NB4 (cell line): ENCODE measurements at regions not wholly inside any gene's neighbourhood (a gene's known extent, or its start where the extent isn't known, plus 50 kb on each side); places are given as distances from the start of the nearest gene placed in this dataset.

ENCODE experiments used
- DNase-seq: peaks from one replicate; pipeline ENCODE4 v3.0.0; 2010; ENCODE audit warnings: low read depth
- H3K4me3 ChIP-seq: one replicate; pipeline ENCODE4 v1.5.1; 2011; ENCODE audit warnings: mild to moderate bottlenecking, low read depth, low read length, moderate library complexity
- CTCF ChIP-seq: IDR thresholded peaks from one replicate; pipeline ENCODE4 v1.5.1; 2012; ENCODE audit warnings: low read depth, low read length
- MAX ChIP-seq: IDR thresholded peaks from 2 replicates; pipeline ENCODE4 v1.6.1; 2011; ENCODE audit warnings: low read depth, low read length
- MYC ChIP-seq: IDR thresholded peaks from 2 replicates; pipeline ENCODE4 v1.6.1; 2011; ENCODE audit warnings: low read depth, low read length
- POLR2A ChIP-seq: IDR thresholded peaks from 2 replicates; pipeline ENCODE4 v1.6.1; 2011; ENCODE audit warnings: mild to moderate bottlenecking; ENCODE audit not compliant: insufficient read length; ENCODE audit errors: extremely low read depth

- TF ChIP-seq MAX (no peak), CTCF (no peak), MYC (no peak), POLR2A (no peak)
- DNase-seq: no peak
- no peak overlapping the region for H3K4me3 ChIP-seq
Measured at GRCh38 chr2:103145739-103146138, 383.9 kb downstream of the TMEM182 start.

- H3K4me3 ChIP-seq: no peak overlapping the region
- DNase-seq: no peak
- TF ChIP-seq CTCF: no peak
- TF ChIP-seq POLR2A: no peak
- TF ChIP-seq MAX: no peak
- TF ChIP-seq MYC: no peak
Measured at GRCh38 chr2:103151046-103151445, 389.2 kb downstream of the TMEM182 start.

GRCh38 chr2:103152556-103152955 lies 390.7 kb downstream of the TMEM182 start:
- DNase-seq: no peak
- no peak overlapping the region for H3K4me3 ChIP-seq
- TF ChIP-seq POLR2A (no peak), MAX (no peak), CTCF (no peak), MYC (no peak)

GRCh38 chr2:103153580-103154284 lies 391.9 kb downstream of the TMEM182 start:
- H3K4me3 ChIP-seq: no peak overlapping the region
- no peak for TF ChIP-seq POLR2A
- no peak for TF ChIP-seq CTCF
- no peak for TF ChIP-seq MYC
- TF ChIP-seq MAX: no peak
- DNase-seq: no peak

GRCh38 chr2:103155308-103155707 lies 393.5 kb downstream of the TMEM182 start:
- H3K4me3 ChIP-seq: no peak overlapping the region
- no peak for DNase-seq
- TF ChIP-seq MYC (no peak), POLR2A (no peak), MAX (no peak), CTCF (no peak)
